A673 (cell line): ENCODE measurements at regions not wholly inside any gene's neighbourhood (a gene's known extent, or its start where the extent isn't known, plus 50 kb on each side); places are given as distances from the start of the nearest gene placed in this dataset.
"Not testable (repeated sequence)": the region's sequence is repeated elsewhere in the genome, so short reads cannot be mapped to it uniquely, and the experiment has no call there.

Experiments used
- BruUV-seq: library from RNA; stranded (reverse); fragments of 400-500 nt; replicated peaks from 2 replicates; lab custom pipeline; 2021; lab: Mats Ljungman, UMichigan
- CTCF ChIA-PET: fragments of 300-600 bp; sonication (Branson Sonifier 250); formaldehyde crosslinking; loops from one replicate; lab custom pipeline; 2022; ENCODE audit warnings: antibody characterized with exemption; lab: Charles Lee
- POLR2A ChIA-PET: fragments of 300-600 bp; sonication (Branson Sonifier 250); formaldehyde crosslinking; loops from one replicate; lab custom pipeline; 2022; ENCODE audit warnings: antibody characterized with exemption; ENCODE audit not compliant: low non-redundant PET; lab: Charles Lee
- DNase-seq: peaks from one replicate; pipeline ENCODE4 v3.0.0-alpha.2; 2015; ENCODE audit warnings: low spot score
- H3K27ac ChIP-seq: fragments of 200-600 bp; sonication (generic); 2 replicates; pipeline ENCODE4 v1.5.1; 2016; ENCODE audit warnings: mixed run types, low read depth, mild to moderate bottlenecking, mixed read lengths, antibody characterized with exemption, low read length; ENCODE audit not compliant: poor library complexity, severe bottlenecking
- H3K27me3 ChIP-seq: fragments of 200-600 bp; sonication (generic); replicated peaks from 2 replicates; pipeline ENCODE4 v1.6.1; 2017; ENCODE audit warnings: mixed run types, low read depth, mild to moderate bottlenecking, mixed read lengths, antibody characterized with exemption, low read length; ENCODE audit not compliant: insufficient read depth, poor library complexity
- H3K36me3 ChIP-seq: fragments of 200-600 bp; sonication (generic); 2 replicates; pipeline ENCODE4 v1.6.1; 2016; ENCODE audit warnings: mixed run types, mild to moderate bottlenecking, mixed read lengths, antibody characterized with exemption, low read length; ENCODE audit not compliant: insufficient read depth, poor library complexity, severe bottlenecking
- H3K4me1 ChIP-seq: fragments of 200-600 bp; sonication (generic); 2 replicates; pipeline ENCODE4 v1.6.1; 2017; ENCODE audit warnings: mixed run types, mild to moderate bottlenecking, mixed read lengths, antibody characterized with exemption, low read length; ENCODE audit not compliant: insufficient read depth, poor library complexity, severe bottlenecking
- H3K4me3 ChIP-seq: fragments of 200-600 bp; sonication (generic); 2 replicates; pipeline ENCODE4 v1.5.1; 2016; ENCODE audit warnings: low read depth, mixed run types, mild to moderate bottlenecking, mixed read lengths, low read length; ENCODE audit not compliant: poor library complexity, severe bottlenecking
- H3K9me3 ChIP-seq: fragments of 200-600 bp; sonication (generic); 2 replicates; pipeline ENCODE4 v1.6.1; 2016; ENCODE audit warnings: mixed run types, low read depth, mild to moderate bottlenecking, mixed read lengths, antibody characterized with exemption, low read length; ENCODE audit not compliant: poor library complexity, severe bottlenecking
- intact Hi-C: fragments of 100-400 bp; cut with micrococcal nuclease; formaldehyde crosslinking; loops from one replicate; pipeline ENCODE4 v1.10.0; 2022; ENCODE audit not compliant: unreplicated experiment

DNA sequence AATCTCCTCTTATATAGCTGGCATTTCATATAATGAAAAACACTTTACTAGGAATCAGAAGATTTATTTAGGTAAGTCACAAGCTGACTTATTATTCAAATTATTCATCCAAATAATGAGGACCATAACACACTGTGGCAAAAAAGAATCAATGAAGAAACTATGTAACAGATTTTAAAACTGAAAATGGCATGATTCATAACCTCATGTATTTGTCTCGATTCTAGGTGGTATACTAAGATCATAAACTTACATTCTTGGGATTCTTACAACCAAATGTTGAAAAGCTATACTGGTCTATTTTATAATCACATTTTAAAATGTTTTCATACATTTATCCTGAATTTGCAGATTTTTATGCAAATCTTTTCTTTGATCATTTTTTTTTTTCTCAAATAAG is 69.6 kb upstream of the ZSCAN2 start:
- H3K4me3 ChIP-seq, H3K27me3 ChIP-seq, H3K36me3 ChIP-seq, DNase-seq, H3K4me1 ChIP-seq, CTCF ChIA-PET, H3K27ac ChIP-seq, BruUV-seq, H3K9me3 ChIP-seq, intact Hi-C loops: not testable (repeated sequence)
- POLR2A ChIA-PET: interaction anchor here (0.6 kb wide), 1 partner anchor 151 kb away, joined by 3 read pairs; no protein-coding TSS in a partner anchor

DNA sequence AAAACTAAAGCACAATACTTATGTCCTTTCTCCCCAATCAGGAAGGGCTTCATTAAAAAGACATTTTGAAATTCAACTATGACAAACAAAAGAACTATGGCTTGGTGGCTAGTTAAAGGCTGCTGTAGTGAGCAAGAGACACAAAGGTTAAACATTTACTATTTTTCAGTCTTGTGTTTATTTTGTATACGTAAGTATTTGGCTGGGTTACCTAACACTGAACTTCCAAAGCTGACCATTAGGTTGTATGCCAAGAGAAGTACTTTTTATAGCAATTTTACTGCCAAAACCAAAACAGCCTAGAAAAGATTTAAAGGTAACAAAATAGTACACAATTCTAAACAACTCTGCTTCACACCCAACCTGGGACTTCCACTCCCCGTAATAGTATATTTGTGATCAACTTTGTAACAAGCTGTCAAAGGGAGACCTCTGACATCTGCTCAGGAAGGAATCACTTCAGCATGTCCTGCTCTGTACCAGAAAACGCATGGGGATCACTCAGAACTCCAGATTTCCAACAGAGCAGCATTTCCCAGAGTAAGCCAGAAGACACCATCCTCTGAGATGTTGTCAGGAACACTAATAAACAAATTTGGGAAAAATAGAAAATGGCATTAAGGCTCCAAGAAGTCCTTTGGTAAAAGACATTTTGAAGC is 69.0 kb upstream of the ZSCAN2 start:
- H3K36me3 ChIP-seq, H3K27me3 ChIP-seq, BruUV-seq, H3K9me3 ChIP-seq, H3K27ac ChIP-seq, H3K4me1 ChIP-seq, DNase-seq, intact Hi-C loops, H3K4me3 ChIP-seq, CTCF ChIA-PET: not testable (repeated sequence)
- POLR2A ChIA-PET: interaction anchor here (0.6 kb wide), 1 partner anchor 151 kb away, joined by 3 read pairs; no protein-coding TSS in a partner anchor

DNA sequence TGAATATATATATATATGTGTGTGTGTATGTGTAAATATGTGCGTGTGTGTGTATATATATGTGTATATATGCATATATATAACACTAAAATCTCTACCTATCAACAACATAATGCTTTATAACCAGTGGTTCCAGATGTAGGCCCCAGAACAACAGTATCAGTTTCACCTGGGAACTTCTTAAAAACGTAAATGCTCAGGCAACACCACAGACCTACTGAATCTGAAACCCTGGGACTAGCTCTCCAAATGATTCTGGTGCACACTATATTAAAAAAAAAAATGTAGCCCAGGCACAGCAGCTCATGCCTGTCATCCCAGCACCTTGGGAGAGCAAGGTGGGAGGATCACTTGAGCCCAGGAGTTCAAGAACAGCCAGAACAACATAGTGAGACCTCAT is 67.1 kb upstream of the ZSCAN2 start:
- H3K27ac ChIP-seq, H3K4me1 ChIP-seq, H3K9me3 ChIP-seq, POLR2A ChIA-PET, intact Hi-C loops, CTCF ChIA-PET, H3K27me3 ChIP-seq, H3K36me3 ChIP-seq, H3K4me3 ChIP-seq, BruUV-seq, DNase-seq: not testable (repeated sequence)

DNA sequence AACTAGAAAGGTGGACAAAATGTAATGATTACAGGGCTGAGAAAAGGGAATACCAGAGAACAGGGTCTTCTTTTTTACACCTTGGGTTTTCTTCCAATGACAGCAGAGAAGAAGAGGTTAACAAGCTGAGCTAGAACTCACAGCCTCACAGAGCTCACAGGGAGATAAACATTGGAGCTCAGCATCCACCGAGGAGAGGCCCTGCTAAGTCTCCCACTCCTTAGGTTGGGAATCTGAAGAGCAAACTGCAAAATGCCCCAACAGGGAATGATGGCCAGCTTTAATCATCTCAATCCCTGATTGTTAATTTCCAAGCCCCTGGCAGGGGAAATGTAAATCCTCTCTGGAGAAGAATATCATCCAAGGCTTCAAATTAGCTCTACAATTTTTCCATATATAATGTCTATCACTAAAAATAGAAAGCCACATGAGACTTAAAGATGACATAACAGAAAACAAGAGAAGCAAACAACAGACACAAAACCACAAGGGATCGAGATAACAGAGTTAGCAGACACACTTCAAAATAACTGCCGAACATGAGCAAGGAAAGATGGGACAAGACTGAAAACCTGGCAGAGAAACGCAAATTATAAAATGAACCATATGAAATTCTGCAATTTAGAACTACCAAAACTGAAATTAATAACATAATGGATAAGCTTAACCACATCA is 66.1 kb upstream of the ZSCAN2 start:
- CTCF ChIA-PET, POLR2A ChIA-PET: not testable (repeated sequence)

DNA sequence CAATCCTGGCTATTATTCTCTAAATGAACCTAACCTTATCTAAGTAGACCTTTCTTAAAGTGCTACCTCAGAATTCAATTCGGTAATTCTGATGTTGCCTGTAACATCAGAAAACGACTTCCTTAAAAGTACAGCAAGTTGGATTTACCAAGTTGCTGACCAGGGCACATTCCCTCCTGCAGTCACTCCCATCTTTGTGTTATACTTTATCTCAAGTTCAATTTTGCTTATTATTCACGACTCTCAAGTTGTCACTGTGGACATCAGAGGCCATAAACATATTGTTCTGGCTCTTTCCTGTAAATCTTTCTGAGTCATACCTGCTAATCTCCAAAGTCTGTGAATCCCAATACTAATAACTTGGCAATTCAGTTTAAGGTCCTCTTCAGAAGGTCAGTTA is 64.6 kb upstream of the ZSCAN2 start:
- BruUV-seq, H3K36me3 ChIP-seq, H3K4me1 ChIP-seq, H3K27ac ChIP-seq, intact Hi-C loops, POLR2A ChIA-PET, H3K9me3 ChIP-seq, H3K27me3 ChIP-seq, DNase-seq, CTCF ChIA-PET, H3K4me3 ChIP-seq: not testable (repeated sequence)

More for the DNA sequence above, 66.1 kb upstream of the ZSCAN2 start:
- BruUV-seq, H3K36me3 ChIP-seq, H3K27me3 ChIP-seq, H3K4me3 ChIP-seq, DNase-seq, H3K27ac ChIP-seq, intact Hi-C loops, H3K4me1 ChIP-seq, H3K9me3 ChIP-seq: not testable (repeated sequence)

DNA sequence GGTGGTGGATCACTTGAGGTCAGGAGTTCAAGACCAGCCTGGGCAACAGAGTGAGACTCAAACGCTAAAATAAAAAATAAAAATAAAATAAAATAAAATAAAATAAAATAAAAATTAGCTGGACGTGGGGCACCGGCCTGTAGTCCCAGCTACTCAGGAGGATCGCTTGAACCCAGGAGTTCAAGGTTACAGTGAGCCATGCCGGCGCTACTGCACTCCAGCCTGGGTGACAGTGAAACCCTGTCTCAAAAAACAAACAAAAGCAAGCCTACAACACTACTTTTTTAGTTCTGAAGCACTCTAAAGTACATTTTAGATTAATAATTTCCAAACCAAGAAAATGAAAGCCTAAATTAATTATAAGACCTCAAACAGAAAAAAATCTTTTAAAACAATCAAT is 56.2 kb upstream of the ZSCAN2 start:
- POLR2A ChIA-PET, H3K4me1 ChIP-seq, intact Hi-C loops, CTCF ChIA-PET, H3K27ac ChIP-seq, H3K27me3 ChIP-seq, H3K4me3 ChIP-seq, DNase-seq, H3K9me3 ChIP-seq, H3K36me3 ChIP-seq, BruUV-seq: not testable (repeated sequence)

DNA sequence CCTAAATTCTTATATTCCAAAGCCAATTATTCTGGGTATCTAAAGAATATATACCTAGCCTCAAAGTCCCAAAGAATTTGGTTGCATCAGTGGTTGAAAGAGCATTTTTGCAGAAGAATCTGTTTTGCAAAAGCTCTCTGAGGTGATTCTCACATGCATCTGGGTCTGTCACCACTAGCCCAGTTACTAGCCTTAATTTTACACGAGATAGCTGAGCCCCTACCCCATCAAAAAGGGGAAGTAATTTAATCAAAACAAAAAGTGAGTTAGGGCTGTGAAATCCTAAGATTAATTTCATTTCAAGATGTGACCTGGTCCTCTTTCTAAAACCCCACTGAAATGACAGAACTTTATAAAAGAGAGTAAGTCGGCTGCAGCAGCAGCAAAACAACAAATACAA is 53.7 kb upstream of the ZSCAN2 start:
- H3K4me3 ChIP-seq, intact Hi-C loops, H3K9me3 ChIP-seq, H3K4me1 ChIP-seq, CTCF ChIA-PET, H3K27ac ChIP-seq, H3K36me3 ChIP-seq, POLR2A ChIA-PET, BruUV-seq, H3K27me3 ChIP-seq, DNase-seq: not testable (repeated sequence)
